KBM-7 (cell line): ENCODE measurements at regions not wholly inside any gene's neighbourhood (a gene's known extent, or its start where the extent isn't known, plus 50 kb on each side); places are given as distances from the start of the nearest gene placed in this dataset.

Experiments used
- DNase-seq: peaks from one replicate; pipeline ENCODE4 v3.0.0-alpha.2; 2015
- in situ Hi-C: fragments of 300-500 bp; cut with MboI; formaldehyde crosslinking; loops from 2 replicates; pipeline ENCODE4 v1.14.3; 2020; ENCODE audit warnings: low sequenced_read_pairs, low pct_unique_long_range_greater_than_20kb, mixed read lengths

- in situ Hi-C loops = no loop called here
- DNase-seq = no peak
Observed at GRCh38 chr1:106659490-106660244, 396.8 kb upstream of the PRMT6 start.

GRCh38 chr1:106675558-106675957, 380.9 kb upstream of the PRMT6 start:
- in situ Hi-C loops = no loop called here
- no peak for DNase-seq

GRCh38 chr1:106676021-106676420, 380.5 kb upstream of the PRMT6 start:
- in situ Hi-C loops = no loop called here
- peak; percentile 10 for DNase-seq

- in situ Hi-C loops = no loop called here
- no peak for DNase-seq
Observed at GRCh38 chr1:106677181-106677580, 379.3 kb upstream of the PRMT6 start.

GRCh38 chr1:106677721-106678120, 378.8 kb upstream of the PRMT6 start:
- DNase-seq = no peak
- in situ Hi-C loops = no loop called here

GRCh38 chr1:106678279-106679050, 378.0 kb upstream of the PRMT6 start:
- DNase-seq = no peak
- in situ Hi-C loops = no loop called here

GRCh38 chr1:106680216-106680615, 376.3 kb upstream of the PRMT6 start:
- DNase-seq = no peak
- in situ Hi-C loops = no loop called here

- in situ Hi-C loops = no loop called here
- no peak for DNase-seq
Observed at GRCh38 chr1:106680776-106681344, 375.6 kb upstream of the PRMT6 start.

GRCh38 chr1:106681939-106682522, 374.4 kb upstream of the PRMT6 start:
- DNase-seq = no peak
- in situ Hi-C loops = no loop called here

- in situ Hi-C loops = no loop called here
- no peak for DNase-seq
Observed at GRCh38 chr1:106688446-106688845, 368.0 kb upstream of the PRMT6 start.

GRCh38 chr1:106698660-106699059, 357.8 kb upstream of the PRMT6 start:
- DNase-seq = no peak
- in situ Hi-C loops = no loop called here

- in situ Hi-C loops = no loop called here
- DNase-seq = no peak
Observed at GRCh38 chr1:106699433-106699832, 357.0 kb upstream of the PRMT6 start.

GRCh38 chr1:106700211-106700610, 356.3 kb upstream of the PRMT6 start:
- in situ Hi-C loops = no loop called here
- no peak for DNase-seq

- in situ Hi-C loops = no loop called here
- no peak for DNase-seq
Observed at GRCh38 chr1:106705971-106706370, 350.5 kb upstream of the PRMT6 start.

- no peak for DNase-seq
- in situ Hi-C loops = no loop called here
Observed at GRCh38 chr1:106717591-106717990, 338.9 kb upstream of the PRMT6 start.

GRCh38 chr1:106721790-106722189, 334.7 kb upstream of the PRMT6 start:
- in situ Hi-C loops = no loop called here
- DNase-seq = no peak

- in situ Hi-C loops = no loop called here
- DNase-seq = no peak
Observed at GRCh38 chr1:106722466-106722865, 334.0 kb upstream of the PRMT6 start.

GRCh38 chr1:106727171-106727570, 329.3 kb upstream of the PRMT6 start:
- in situ Hi-C loops = no loop called here
- no peak for DNase-seq

GRCh38 chr1:106746448-106747085, 309.9 kb upstream of the PRMT6 start:
- in situ Hi-C loops = no loop called here
- DNase-seq = peak; percentile 7

- no peak for DNase-seq
- in situ Hi-C loops = no loop called here
Observed at GRCh38 chr1:106747232-106747631, 309.2 kb upstream of the PRMT6 start.
